ENCODE measurements at regions not wholly inside any gene's neighbourhood (a gene's known extent, or its start where the extent isn't known, plus 50 kb on each side); places are given as distances from the start of the nearest gene placed in this dataset.

- Histone ChIP-seq H3K4me1 (ENCODE audit: insufficient read depth) (no peaks in the 10 kb centered on the region), H3K4me3 (ENCODE audit: low read depth, low read length) (no peak overlapping the region), H3K27ac (ENCODE audit: low read depth) (no peak overlapping the region), H3K36me3 (ENCODE audit: insufficient read depth) (no peaks in the 10 kb centered on the region)
- 45% methylated on average over 4 of the region's 4 CpGs for WGBS
- DNase-seq (ENCODE audit: extremely low spot score) = no peak
Observed at GRCh38 chr6:94270091-94270948, 851.0 kb upstream of the EPHA7 start.

GRCh38 chr6:94269256-94269655 is 849.9 kb upstream of the EPHA7 start:
- Histone ChIP-seq H3K36me3 (ENCODE audit: insufficient read depth) (no peaks in the 10 kb centered on the region), H3K4me3 (ENCODE audit: low read depth, low read length) (no peak overlapping the region), H3K27ac (ENCODE audit: low read depth) (no peak overlapping the region), H3K4me1 (ENCODE audit: insufficient read depth) (no peaks in the 10 kb centered on the region)
- DNase-seq (ENCODE audit: extremely low spot score) = no peak

GRCh38 chr6:94260765-94261164 is 841.4 kb upstream of the EPHA7 start:
- Histone ChIP-seq H3K4me3 (ENCODE audit: low read depth, low read length) (no peak overlapping the region), H3K4me1 (ENCODE audit: insufficient read depth) (no peaks in the 10 kb centered on the region), H3K36me3 (ENCODE audit: insufficient read depth) (no peaks in the 10 kb centered on the region), H3K27ac (ENCODE audit: low read depth) (no peak overlapping the region)
- DNase-seq (ENCODE audit: extremely low spot score) = no peak

- WGBS = 55% methylated on average over 1 of the region's 1 CpG
- no peak for DNase-seq (ENCODE audit: extremely low spot score)
Observed at GRCh38 chr6:94254689-94255088, 835.3 kb upstream of the EPHA7 start.

GRCh38 chr6:94251878-94252277 is 832.5 kb upstream of the EPHA7 start:
- no peak overlapping the region for H3K4me3 ChIP-seq (ENCODE audit: low read depth, low read length)
- no peaks in the 10 kb centered on the region for H3K4me1 ChIP-seq (ENCODE audit: insufficient read depth)
- H3K36me3 ChIP-seq (ENCODE audit: insufficient read depth) = no peaks in the 10 kb centered on the region
- DNase-seq (ENCODE audit: extremely low spot score) = no peak
- no peak overlapping the region for H3K27ac ChIP-seq (ENCODE audit: low read depth)

More at GRCh38 chr6:94254689-94255088, 835.3 kb upstream of the EPHA7 start:
- Histone ChIP-seq H3K4me3 (ENCODE audit: low read depth, low read length) (no peak overlapping the region), H3K4me1 (ENCODE audit: insufficient read depth) (no peaks in the 10 kb centered on the region), H3K27ac (ENCODE audit: low read depth) (no peak overlapping the region), H3K36me3 (ENCODE audit: insufficient read depth) (no peaks in the 10 kb centered on the region)

GRCh38 chr6:94245395-94245794 is 826.0 kb upstream of the EPHA7 start:
- Histone ChIP-seq H3K27ac (ENCODE audit: low read depth) (no peak overlapping the region), H3K36me3 (ENCODE audit: insufficient read depth) (no peaks in the 10 kb centered on the region), H3K4me3 (ENCODE audit: low read depth, low read length) (no peak overlapping the region), H3K4me1 (ENCODE audit: insufficient read depth) (no peaks in the 10 kb centered on the region)
- no peak for DNase-seq (ENCODE audit: extremely low spot score)
- 87% methylated on average over 4 of the region's 4 CpGs for WGBS

GRCh38 chr6:94238868-94239267 is 819.5 kb upstream of the EPHA7 start:
- no peak for DNase-seq (ENCODE audit: extremely low spot score)
- H3K4me1 ChIP-seq (ENCODE audit: insufficient read depth) = no peaks in the 10 kb centered on the region
- 32% methylated on average over 1 of the region's 1 CpG for WGBS
- no peak overlapping the region for H3K27ac ChIP-seq (ENCODE audit: low read depth)
- no peaks in the 10 kb centered on the region for H3K36me3 ChIP-seq (ENCODE audit: insufficient read depth)
- no peak overlapping the region for H3K4me3 ChIP-seq (ENCODE audit: low read depth, low read length)

GRCh38 chr6:94227741-94228140 is 808.4 kb upstream of the EPHA7 start:
- Histone ChIP-seq H3K36me3 (ENCODE audit: insufficient read depth) (no peaks in the 10 kb centered on the region), H3K4me1 (ENCODE audit: insufficient read depth) (no peaks in the 10 kb centered on the region), H3K27ac (ENCODE audit: low read depth) (no peak overlapping the region), H3K4me3 (ENCODE audit: low read depth, low read length) (no peak overlapping the region)
- no peak for DNase-seq (ENCODE audit: extremely low spot score)
- 31% methylated on average over 4 of the region's 4 CpGs for WGBS

- no peak overlapping the region for H3K27ac ChIP-seq (ENCODE audit: low read depth)
- no peaks in the 10 kb centered on the region for H3K4me1 ChIP-seq (ENCODE audit: insufficient read depth)
- H3K4me3 ChIP-seq (ENCODE audit: low read depth, low read length) = no peak overlapping the region
- no peaks in the 10 kb centered on the region for H3K36me3 ChIP-seq (ENCODE audit: insufficient read depth)
- WGBS = 29% methylated on average over 2 of the region's 2 CpGs
- DNase-seq (ENCODE audit: extremely low spot score) = no peak
Observed at GRCh38 chr6:94217836-94218235, 798.5 kb upstream of the EPHA7 start.

- no peak for DNase-seq (ENCODE audit: extremely low spot score)
- no peaks in the 10 kb centered on the region for H3K36me3 ChIP-seq (ENCODE audit: insufficient read depth)
- H3K4me3 ChIP-seq (ENCODE audit: low read depth, low read length) = no peak overlapping the region
- no peaks in the 10 kb centered on the region for H3K4me1 ChIP-seq (ENCODE audit: insufficient read depth)
- WGBS = 88% methylated on average over 1 of the region's 1 CpG
- H3K27ac ChIP-seq (ENCODE audit: low read depth) = no peak overlapping the region
Observed at GRCh38 chr6:94215552-94215951, 796.2 kb upstream of the EPHA7 start.

- DNase-seq (ENCODE audit: extremely low spot score) = no peak
- H3K27ac ChIP-seq (ENCODE audit: low read depth) = no peak overlapping the region
- no peaks in the 10 kb centered on the region for H3K36me3 ChIP-seq (ENCODE audit: insufficient read depth)
- WGBS = 27% methylated on average over 2 of the region's 2 CpGs
- no peaks in the 10 kb centered on the region for H3K4me1 ChIP-seq (ENCODE audit: insufficient read depth)
- H3K4me3 ChIP-seq (ENCODE audit: low read depth, low read length) = no peak overlapping the region
Observed at GRCh38 chr6:94213226-94213625, 793.9 kb upstream of the EPHA7 start.

GRCh38 chr6:94196891-94197290 is 777.5 kb upstream of the EPHA7 start:
- Histone ChIP-seq H3K36me3 (ENCODE audit: insufficient read depth) (no peaks in the 10 kb centered on the region), H3K4me3 (ENCODE audit: low read depth, low read length) (no peak overlapping the region), H3K4me1 (ENCODE audit: insufficient read depth) (no peaks in the 10 kb centered on the region), H3K27ac (ENCODE audit: low read depth) (no peak overlapping the region)
- WGBS = 67% methylated on average over 5 of the region's 5 CpGs
- no peak for DNase-seq (ENCODE audit: extremely low spot score)

- H3K27ac ChIP-seq (ENCODE audit: low read depth) = no peak overlapping the region
- H3K4me1 ChIP-seq (ENCODE audit: insufficient read depth) = no peaks in the 10 kb centered on the region
- WGBS = 94% methylated on average over 2 of the region's 2 CpGs
- no peak for DNase-seq (ENCODE audit: extremely low spot score)
- no peaks in the 10 kb centered on the region for H3K36me3 ChIP-seq (ENCODE audit: insufficient read depth)
- H3K4me3 ChIP-seq (ENCODE audit: low read depth, low read length) = no peak overlapping the region
Observed at GRCh38 chr6:94190030-94190429, 770.7 kb upstream of the EPHA7 start.

- no peaks in the 10 kb centered on the region for H3K4me1 ChIP-seq (ENCODE audit: insufficient read depth)
- DNase-seq (ENCODE audit: extremely low spot score) = no peak
- no peak overlapping the region for H3K27ac ChIP-seq (ENCODE audit: low read depth)
- WGBS = 97% methylated on average over 2 of the region's 2 CpGs
- H3K36me3 ChIP-seq (ENCODE audit: insufficient read depth) = no peaks in the 10 kb centered on the region
- H3K4me3 ChIP-seq (ENCODE audit: low read depth, low read length) = no peak overlapping the region
Observed at GRCh38 chr6:94184666-94185464, 765.5 kb upstream of the EPHA7 start.

All from urinary bladder (tissue), 3 donors.